ENCODE measurements at regions not wholly inside any gene's neighbourhood (a gene's known extent, or its start where the extent isn't known, plus 50 kb on each side); places are given as distances from the start of the nearest gene placed in this dataset.

DNA sequence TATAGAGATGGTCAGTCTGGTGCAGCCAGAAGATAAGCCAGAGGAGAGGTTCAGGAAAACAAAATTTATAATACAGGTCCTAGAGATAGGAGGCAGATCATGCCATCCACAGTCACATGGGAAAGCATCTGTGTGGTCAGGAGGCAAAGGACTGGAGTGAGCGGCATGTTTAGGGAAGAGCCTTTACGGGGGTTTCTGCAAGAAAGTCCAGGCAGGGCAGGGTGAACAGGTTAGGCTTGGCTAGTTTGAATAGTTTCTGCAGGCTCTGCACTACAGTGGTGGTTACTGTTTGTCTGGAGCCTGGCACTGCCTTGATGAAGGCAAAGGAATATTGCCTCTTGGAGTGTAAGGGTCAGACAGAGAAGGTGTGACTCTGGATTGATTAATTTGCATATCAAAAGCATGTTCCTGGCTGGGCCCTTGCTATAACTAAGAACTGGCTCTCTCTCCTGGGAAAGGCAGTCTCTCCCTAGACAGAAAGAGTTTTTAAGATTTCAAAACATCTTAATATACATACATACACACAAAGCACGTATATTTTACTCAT lies 1034.7 kb upstream of the CHAC2 start:
- Histone ChIP-seq H3K4me2 (ENCODE audit: low read length) (no peak overlapping the region), H4K8ac (ENCODE audit: low read depth, low read length) (no peak overlapping the region), H3K27ac (ENCODE audit: low read depth, low read length) (no peak overlapping the region), H3K4me1 (ENCODE audit: control insufficient read depth in 1 of 2, insufficient read depth in 2 of 2, low read length in 2 of 2) (no peaks in the 10 kb centered on the region), H3K9ac (ENCODE audit: low read length) (no peak overlapping the region), H4K91ac (ENCODE audit: low read depth, low read length) (no peak overlapping the region), H2AFZ (ENCODE audit: insufficient read depth, low read length, poor library complexity) (no peak overlapping the region), H4K12ac (ENCODE audit: low read depth, low read length) (no peak overlapping the region), H2BK12ac (ENCODE audit: low read length) (no peak overlapping the region), H3K4ac (ENCODE audit: low read depth, low read length) (no peak overlapping the region), H2BK5ac (ENCODE audit: low read depth, low read length, poor library complexity) (no peak overlapping the region), H2AK5ac (ENCODE audit: low read length) (no peak overlapping the region), H3K23ac (ENCODE audit: low read length) (no peak overlapping the region), H3K27me3 (ENCODE audit: insufficient read depth, low read length) (no peaks in the 10 kb centered on the region), H3K79me2 (ENCODE audit: control insufficient read depth, insufficient read depth, low read length, poor library complexity) (no peaks in the 10 kb centered on the region), H2BK120ac (ENCODE audit: insufficient read depth, low read length, poor library complexity) (no peak overlapping the region), H3K14ac (ENCODE audit: low read length) (no peak overlapping the region), H3K79me1 (ENCODE audit: low read length) (no peaks in the 10 kb centered on the region), H3K4me3 (ENCODE audit: low read depth, low read length) (no peak overlapping the region), H3K18ac (ENCODE audit: low read length) (no peak overlapping the region), H3K9me3 (ENCODE audit: insufficient read depth, low read depth, low read length) (no peaks in the 10 kb centered on the region), H3K36me3 (ENCODE audit: control insufficient read depth in 1 of 2, insufficient read depth in 2 of 2, low read length in 2 of 2) (no peaks in the 10 kb centered on the region)
- no CpG with 5 or more reads among the region's 3 CpGs for WGBS (ENCODE audit: extremely low coverage, insufficient coverage, insufficient read length)
- no peak for DNase-seq

DNA sequence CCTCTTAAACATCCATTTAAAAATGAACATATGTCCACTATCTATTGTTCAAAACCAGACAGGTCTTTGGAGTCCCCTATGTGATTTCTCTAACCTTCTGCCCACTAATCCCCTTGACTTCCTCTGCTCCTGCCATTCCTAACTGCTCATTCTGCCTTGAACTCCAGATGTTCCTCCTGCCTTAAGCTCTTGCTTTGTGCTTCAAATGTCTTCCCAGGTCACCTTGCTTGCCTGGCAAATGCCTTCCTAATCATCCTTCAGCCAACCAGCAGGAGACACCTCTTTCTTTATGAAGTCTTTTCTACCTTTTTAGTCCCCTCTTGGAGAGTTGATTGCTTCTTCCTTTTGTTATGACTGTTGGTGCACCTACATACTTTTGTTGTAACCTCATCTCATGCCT lies 1043.0 kb upstream of the CHAC2 start:
- Histone ChIP-seq H3K9me3 (ENCODE audit: insufficient read depth, low read depth, low read length) (no peaks in the 10 kb centered on the region), H4K12ac (ENCODE audit: low read depth, low read length) (no peak overlapping the region), H3K4me1 (ENCODE audit: control insufficient read depth in 1 of 2, insufficient read depth in 2 of 2, low read length in 2 of 2) (no peaks in the 10 kb centered on the region), H3K23ac (ENCODE audit: low read length) (no peak overlapping the region), H3K14ac (ENCODE audit: low read length) (no peak overlapping the region), H3K9ac (ENCODE audit: low read length) (no peak overlapping the region), H3K36me3 (ENCODE audit: control insufficient read depth in 1 of 2, insufficient read depth in 2 of 2, low read length in 2 of 2) (no peaks in the 10 kb centered on the region), H2BK120ac (ENCODE audit: insufficient read depth, low read length, poor library complexity) (no peak overlapping the region), H3K79me1 (ENCODE audit: low read length) (no peaks in the 10 kb centered on the region), H2AFZ (ENCODE audit: insufficient read depth, low read length, poor library complexity) (no peak overlapping the region), H3K4me2 (ENCODE audit: low read length) (no peak overlapping the region), H2BK12ac (ENCODE audit: low read length) (no peak overlapping the region), H3K79me2 (ENCODE audit: control insufficient read depth, insufficient read depth, low read length, poor library complexity) (no peaks in the 10 kb centered on the region), H3K18ac (ENCODE audit: low read length) (no peak overlapping the region), H4K8ac (ENCODE audit: low read depth, low read length) (no peak overlapping the region), H2AK5ac (ENCODE audit: low read length) (no peak overlapping the region), H4K91ac (ENCODE audit: low read depth, low read length) (no peak overlapping the region), H3K4ac (ENCODE audit: low read depth, low read length) (no peak overlapping the region), H2BK5ac (ENCODE audit: low read depth, low read length, poor library complexity) (no peak overlapping the region), H3K27me3 (ENCODE audit: insufficient read depth, low read length) (no peaks in the 10 kb centered on the region), H3K27ac (ENCODE audit: low read depth, low read length) (no peak overlapping the region), H3K4me3 (ENCODE audit: low read depth, low read length) (no peak overlapping the region)
- no peak for DNase-seq

DNA sequence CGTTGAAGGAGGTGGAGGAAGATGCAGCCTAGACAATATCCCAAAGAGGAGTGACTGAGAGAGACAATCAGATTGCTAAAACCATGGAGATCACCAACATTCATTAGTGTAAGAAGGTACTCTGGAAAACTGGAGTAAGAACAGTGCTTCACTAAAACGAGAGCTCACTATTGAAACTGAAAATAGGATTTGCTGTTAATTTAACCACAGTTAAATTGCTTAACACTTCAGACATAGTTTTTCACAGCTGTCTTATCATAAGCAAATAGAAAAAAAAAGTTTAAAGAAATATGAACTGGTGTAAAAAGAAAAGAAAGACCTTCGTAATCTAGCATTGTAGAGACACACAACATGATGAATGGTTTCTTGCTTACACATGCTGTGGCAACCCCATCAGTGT lies 1049.8 kb upstream of the CHAC2 start:
- H3K14ac ChIP-seq (ENCODE audit: low read length): no peak overlapping the region
- H3K4ac ChIP-seq (ENCODE audit: low read depth, low read length): no peak overlapping the region
- H2BK5ac ChIP-seq (ENCODE audit: low read depth, low read length, poor library complexity): no peak overlapping the region
- no peaks in the 10 kb centered on the region for H3K4me1 ChIP-seq (ENCODE audit: control insufficient read depth in 1 of 2, insufficient read depth in 2 of 2, low read length in 2 of 2)
- H3K4me3 ChIP-seq (ENCODE audit: low read depth, low read length): no peak overlapping the region
- no peaks in the 10 kb centered on the region for H3K79me1 ChIP-seq (ENCODE audit: low read length)
- H3K18ac ChIP-seq (ENCODE audit: low read length): no peak overlapping the region
- no peaks in the 10 kb centered on the region for H3K9me3 ChIP-seq (ENCODE audit: insufficient read depth, low read depth, low read length)
- H3K79me2 ChIP-seq (ENCODE audit: control insufficient read depth, insufficient read depth, low read length, poor library complexity): no peaks in the 10 kb centered on the region
- H3K9ac ChIP-seq (ENCODE audit: low read length): no peak overlapping the region
- H3K27me3 ChIP-seq (ENCODE audit: insufficient read depth, low read length): no peaks in the 10 kb centered on the region
- no peak overlapping the region for H2BK120ac ChIP-seq (ENCODE audit: insufficient read depth, low read length, poor library complexity)
- H4K12ac ChIP-seq (ENCODE audit: low read depth, low read length): no peak overlapping the region
- no peak for DNase-seq
- no peak overlapping the region for H2AK5ac ChIP-seq (ENCODE audit: low read length)
- no CpG with 5 or more reads among the region's 3 CpGs for WGBS (ENCODE audit: extremely low coverage, insufficient coverage, insufficient read length)
- no peak overlapping the region for H3K27ac ChIP-seq (ENCODE audit: low read depth, low read length)
- H3K36me3 ChIP-seq (ENCODE audit: control insufficient read depth in 1 of 2, insufficient read depth in 2 of 2, low read length in 2 of 2): no peaks in the 10 kb centered on the region
- no peak overlapping the region for H4K91ac ChIP-seq (ENCODE audit: low read depth, low read length)
- no peak overlapping the region for H4K8ac ChIP-seq (ENCODE audit: low read depth, low read length)
- H2BK12ac ChIP-seq (ENCODE audit: low read length): no peak overlapping the region
- no peak overlapping the region for H2AFZ ChIP-seq (ENCODE audit: insufficient read depth, low read length, poor library complexity)
- H3K4me2 ChIP-seq (ENCODE audit: low read length): no peak overlapping the region
- H3K23ac ChIP-seq (ENCODE audit: low read length): no peak overlapping the region

DNA sequence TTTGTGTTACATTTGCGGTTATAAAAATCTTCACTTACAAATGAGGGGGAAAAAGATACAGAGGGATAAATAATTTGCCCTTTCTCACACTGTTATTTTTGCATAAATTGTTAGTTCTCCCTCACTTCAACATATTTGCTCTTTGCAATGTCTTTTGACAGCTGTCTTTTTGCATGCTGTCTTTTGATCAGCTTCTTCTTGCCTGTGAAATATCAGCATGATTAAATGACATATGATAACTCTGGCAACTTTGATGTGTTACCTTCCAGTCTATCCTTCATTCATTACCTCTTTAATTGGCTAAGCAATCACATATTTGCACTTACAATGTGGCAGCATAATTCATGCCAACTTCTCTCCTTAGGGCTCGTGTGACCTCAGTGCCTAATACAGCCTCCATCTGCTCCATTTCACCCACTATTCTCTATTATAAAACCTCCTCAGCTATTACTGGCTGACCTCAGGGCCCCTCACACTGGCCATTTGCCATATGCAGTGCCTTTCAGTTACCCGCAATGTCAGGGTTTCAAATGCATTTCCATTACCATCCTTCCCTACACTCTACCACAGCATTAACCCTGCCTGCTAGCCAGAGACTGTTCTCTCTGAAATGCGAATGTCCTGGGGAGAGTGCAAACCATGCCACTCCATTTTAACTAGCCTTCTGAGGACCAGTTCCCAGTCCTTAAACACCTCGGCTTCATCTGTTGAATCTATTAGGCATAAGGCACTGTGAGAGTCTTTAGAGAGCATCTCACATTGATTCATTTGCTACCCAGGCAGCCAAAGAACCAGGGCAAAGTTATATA lies 1056.6 kb upstream of the CHAC2 start:
- no peak overlapping the region for H4K91ac ChIP-seq (ENCODE audit: low read depth, low read length)
- no peak overlapping the region for H4K12ac ChIP-seq (ENCODE audit: low read depth, low read length)
- no peak overlapping the region for H2AFZ ChIP-seq (ENCODE audit: insufficient read depth, low read length, poor library complexity)
- H3K14ac ChIP-seq (ENCODE audit: low read length): no peak overlapping the region
- no peak overlapping the region for H2BK5ac ChIP-seq (ENCODE audit: low read depth, low read length, poor library complexity)
- no peaks in the 10 kb centered on the region for H3K27me3 ChIP-seq (ENCODE audit: insufficient read depth, low read length)
- no peak overlapping the region for H2AK5ac ChIP-seq (ENCODE audit: low read length)
- no peak overlapping the region for H3K4me2 ChIP-seq (ENCODE audit: low read length)
- H3K23ac ChIP-seq (ENCODE audit: low read length): no peak overlapping the region
- no peaks in the 10 kb centered on the region for H3K36me3 ChIP-seq (ENCODE audit: control insufficient read depth in 1 of 2, insufficient read depth in 2 of 2, low read length in 2 of 2)
- no peak overlapping the region for H2BK120ac ChIP-seq (ENCODE audit: insufficient read depth, low read length, poor library complexity)
- H3K79me1 ChIP-seq (ENCODE audit: low read length): no peaks in the 10 kb centered on the region
- no CpG with 5 or more reads among the region's 5 CpGs for WGBS (ENCODE audit: extremely low coverage, insufficient coverage, insufficient read length)
- H2BK12ac ChIP-seq (ENCODE audit: low read length): no peak overlapping the region
- no peak overlapping the region for H4K8ac ChIP-seq (ENCODE audit: low read depth, low read length)
- H3K9ac ChIP-seq (ENCODE audit: low read length): no peak overlapping the region
- no peak overlapping the region for H3K4ac ChIP-seq (ENCODE audit: low read depth, low read length)
- H3K27ac ChIP-seq (ENCODE audit: low read depth, low read length): no peak overlapping the region
- no peaks in the 10 kb centered on the region for H3K9me3 ChIP-seq (ENCODE audit: insufficient read depth, low read depth, low read length)
- no peaks in the 10 kb centered on the region for H3K79me2 ChIP-seq (ENCODE audit: control insufficient read depth, insufficient read depth, low read length, poor library complexity)
- no peak overlapping the region for H3K4me3 ChIP-seq (ENCODE audit: low read depth, low read length)
- no peaks in the 10 kb centered on the region for H3K4me1 ChIP-seq (ENCODE audit: control insufficient read depth in 1 of 2, insufficient read depth in 2 of 2, low read length in 2 of 2)
- no peak overlapping the region for H3K18ac ChIP-seq (ENCODE audit: low read length)
- DNase-seq: no peak

Measured in trophoblast cell (in vitro differentiated cells and primary cell).